ENCODE measurements at regions not wholly inside any gene's neighbourhood (a gene's known extent, or its start where the extent isn't known, plus 50 kb on each side); places are given as distances from the start of the nearest gene placed in this dataset.

DNA sequence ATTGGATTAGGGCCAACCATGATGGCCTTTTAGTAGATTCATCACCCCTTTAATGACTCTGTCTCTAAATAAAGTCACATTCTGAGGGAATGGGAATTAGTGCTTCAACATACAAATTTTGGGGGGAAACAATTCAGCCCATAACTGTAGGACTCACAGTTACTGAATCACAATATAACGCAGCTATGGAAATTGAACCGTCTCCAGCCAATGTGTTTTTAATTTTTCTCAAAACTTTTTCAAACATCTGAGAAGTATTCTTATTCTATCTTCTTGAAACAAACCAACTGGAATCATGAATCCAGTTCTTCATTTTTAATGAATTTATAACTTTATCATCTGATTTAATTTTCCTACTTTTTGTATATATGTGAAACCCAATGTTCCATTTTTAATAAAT lies 373.1 kb upstream of the SYT4 start:
- H3K9me3 ChIP-seq, result no peaks in the 10 kb centered on the region
- no peak for DNase-seq (ENCODE audit: extremely low spot score)
- no peaks in the 10 kb centered on the region for H3K4me1 ChIP-seq
- H3K27ac ChIP-seq (replicated peaks in 1 of 4), result no peak overlapping the region
- H3K4me3 ChIP-seq, result no peak overlapping the region
- H3K27me3 ChIP-seq, result no peaks in the 10 kb centered on the region
- TF ChIP-seq POLR2A (IDR thresholded peaks at IDR 0.05; ENCODE audit: low read depth), result no peak
- no peak for TF ChIP-seq EP300 (IDR thresholded peaks at IDR 0.05)
- TF ChIP-seq, protein P1, sequence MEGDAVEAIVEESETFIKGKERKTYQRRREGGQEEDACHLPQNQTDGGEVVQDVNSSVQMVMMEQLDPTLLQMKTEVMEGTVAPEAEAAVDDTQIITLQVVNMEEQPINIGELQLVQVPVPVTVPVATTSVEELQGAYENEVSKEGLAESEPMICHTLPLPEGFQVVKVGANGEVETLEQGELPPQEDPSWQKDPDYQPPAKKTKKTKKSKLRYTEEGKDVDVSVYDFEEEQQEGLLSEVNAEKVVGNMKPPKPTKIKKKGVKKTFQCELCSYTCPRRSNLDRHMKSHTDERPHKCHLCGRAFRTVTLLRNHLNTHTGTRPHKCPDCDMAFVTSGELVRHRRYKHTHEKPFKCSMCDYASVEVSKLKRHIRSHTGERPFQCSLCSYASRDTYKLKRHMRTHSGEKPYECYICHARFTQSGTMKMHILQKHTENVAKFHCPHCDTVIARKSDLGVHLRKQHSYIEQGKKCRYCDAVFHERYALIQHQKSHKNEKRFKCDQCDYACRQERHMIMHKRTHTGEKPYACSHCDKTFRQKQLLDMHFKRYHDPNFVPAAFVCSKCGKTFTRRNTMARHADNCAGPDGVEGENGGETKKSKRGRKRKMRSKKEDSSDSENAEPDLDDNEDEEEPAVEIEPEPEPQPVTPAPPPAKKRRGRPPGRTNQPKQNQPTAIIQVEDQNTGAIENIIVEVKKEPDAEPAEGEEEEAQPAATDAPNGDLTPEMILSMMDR (IDR thresholded peaks at IDR 0.05), result no peak
- TF ChIP-seq POLR2AphosphoS5 (IDR thresholded peaks at IDR 0.05), result no peak
- WGBS, result 22% methylated on average over 2 of the region's 2 CpGs
- intact Hi-C loops (cut with DNase I), result no loop called here
- H3K36me3 ChIP-seq, result no peaks in the 10 kb centered on the region

DNA sequence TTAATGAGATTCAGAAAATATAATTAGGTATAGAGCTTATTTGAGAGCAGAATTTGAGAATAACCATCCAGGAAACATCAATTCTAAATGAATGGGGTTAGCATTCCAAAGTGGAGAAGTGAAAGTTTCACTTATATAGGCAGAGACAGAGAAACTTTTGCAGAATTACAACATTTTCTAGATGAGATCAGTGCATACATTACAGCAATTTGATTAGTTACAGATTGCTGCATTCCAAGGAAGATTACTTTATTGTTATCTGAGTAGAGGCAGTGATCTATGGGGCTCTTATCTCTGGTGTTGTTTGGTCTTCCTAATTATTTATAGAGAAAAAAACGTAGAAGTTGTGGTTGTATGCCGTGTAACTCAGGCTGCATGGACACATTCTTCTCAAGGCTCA lies 373.8 kb upstream of the SYT4 start:
- WGBS, result 62% methylated on average over 2 of the region's 2 CpGs
- intact Hi-C loops (cut with DNase I), result no loop called here
- Histone ChIP-seq H3K36me3 (no peaks in the 10 kb centered on the region), H3K27ac (replicated peaks in 1 of 4) (no peak overlapping the region), H3K4me1 (no peaks in the 10 kb centered on the region), H3K9me3 (no peaks in the 10 kb centered on the region), H3K4me3 (no peak overlapping the region), H3K27me3 (no peaks in the 10 kb centered on the region)
- no peak for DNase-seq (ENCODE audit: extremely low spot score)
- TF ChIP-seq EP300 (IDR thresholded peaks at IDR 0.05), result no peak

DNA sequence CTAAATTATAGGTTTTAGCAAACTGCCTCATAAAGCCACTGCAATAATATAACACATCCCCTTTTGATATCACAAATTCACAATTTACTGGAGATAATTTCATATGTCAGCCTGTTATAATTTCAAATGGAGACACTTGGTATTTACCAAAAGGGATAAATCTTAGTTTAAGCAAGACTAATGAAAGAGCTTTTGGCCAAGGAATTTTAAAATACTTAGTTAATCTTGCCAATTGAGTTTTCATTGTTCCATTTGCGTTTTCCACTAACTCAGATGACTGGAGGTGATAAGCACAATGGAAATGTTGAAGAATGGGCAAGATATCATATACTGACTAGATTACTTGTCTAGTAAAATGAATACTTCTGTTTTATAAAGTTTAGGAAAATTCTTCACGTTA lies 379.3 kb upstream of the SYT4 start:
- DNase-seq (ENCODE audit: extremely low spot score), result no peak
- no peaks in the 10 kb centered on the region for H3K36me3 ChIP-seq
- H3K4me3 ChIP-seq, result no peak overlapping the region
- 74% methylated on average over 2 of the region's 2 CpGs for WGBS
- H3K4me1 ChIP-seq, result no peaks in the 10 kb centered on the region
- no peak overlapping the region for H3K27ac ChIP-seq (replicated peaks in 1 of 4)
- no peaks in the 10 kb centered on the region for H3K9me3 ChIP-seq
- H3K27me3 ChIP-seq, result no peaks in the 10 kb centered on the region
- intact Hi-C loops (cut with DNase I), result no loop called here
- TF ChIP-seq EP300 (IDR thresholded peaks at IDR 0.05), result no peak
- TF ChIP-seq POLR2A (IDR thresholded peaks at IDR 0.05; ENCODE audit: low read depth), result no peak
- no peak for TF ChIP-seq POLR2AphosphoS5 (IDR thresholded peaks at IDR 0.05)
- TF ChIP-seq, protein P1 (IDR thresholded peaks at IDR 0.05), result no peak

DNA sequence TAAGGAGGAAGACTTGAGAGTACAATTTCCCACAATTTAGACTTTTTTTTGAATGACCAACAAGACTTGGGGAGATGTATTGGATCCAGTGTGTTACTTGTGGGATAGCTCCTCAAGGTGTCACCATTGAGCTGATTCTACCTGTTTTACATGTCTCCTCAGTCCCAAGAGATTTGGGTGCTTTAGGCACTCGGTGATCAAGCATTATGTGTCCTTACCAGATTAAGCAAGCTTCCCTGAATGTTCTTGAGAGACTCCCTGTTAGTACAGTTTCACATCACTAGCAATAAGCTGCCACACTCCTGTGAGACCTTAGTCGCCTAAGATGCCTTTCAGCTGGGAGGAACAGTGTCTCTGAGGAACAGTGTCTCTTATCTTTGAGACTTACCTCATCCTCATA lies 384.3 kb upstream of the SYT4 start:
- DNase-seq (ENCODE audit: extremely low spot score), result no peak
- Histone ChIP-seq H3K27me3 (no peaks in the 10 kb centered on the region), H3K4me3 (no peak overlapping the region), H3K4me1 (peaks cover 0 to 7% (median 0%) of the 10 kb centered on the region in 4 donors), H3K36me3 (no peaks in the 10 kb centered on the region), H3K27ac (replicated peaks in 1 of 4) (no peak overlapping the region), H3K9me3 (no peaks in the 10 kb centered on the region)
- WGBS, result 29% methylated on average over 2 of the region's 2 CpGs
- intact Hi-C loops (cut with DNase I), result no loop called here
- TF ChIP-seq POLR2A (IDR thresholded peaks at IDR 0.05; ENCODE audit: low read depth), result no peak
- TF ChIP-seq, protein P1 (IDR thresholded peaks at IDR 0.05), result peak in 1 of 3 experiments; percentile 2

DNA sequence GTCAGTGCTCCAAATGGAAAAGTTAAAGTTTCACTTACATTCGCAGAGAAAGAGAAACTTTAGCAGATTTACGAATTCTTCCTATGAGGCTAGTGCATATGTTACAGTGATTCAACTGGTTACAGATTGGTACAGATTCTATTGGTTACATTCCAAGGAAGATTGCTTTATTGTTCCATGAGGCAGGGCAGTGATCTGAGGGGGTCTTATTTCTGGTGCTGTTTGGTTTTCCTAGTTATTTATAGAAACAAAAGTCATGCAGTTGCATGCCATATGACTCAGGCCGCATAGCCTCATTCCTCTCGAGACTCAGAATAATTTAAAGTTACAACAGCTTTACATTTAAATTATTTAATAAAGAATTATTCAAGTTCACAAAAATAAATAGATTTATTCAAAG lies 385.4 kb upstream of the SYT4 start:
- no peaks in the 10 kb centered on the region for H3K27me3 ChIP-seq
- H3K27ac ChIP-seq (replicated peaks in 1 of 4), result no peak overlapping the region
- TF ChIP-seq POLR2AphosphoS5 (IDR thresholded peaks at IDR 0.05) (no peak), EP300 (IDR thresholded peaks at IDR 0.05) (no peak)
- TF ChIP-seq, protein P1 (IDR thresholded peaks at IDR 0.05), result no peak
- WGBS, result 67% methylated on average over 4 of the region's 4 CpGs
- intact Hi-C loops (cut with DNase I), result no loop called here
- H3K36me3 ChIP-seq, result no peaks in the 10 kb centered on the region
- peaks cover 0 to 7% (median 0%) of the 10 kb centered on the region in 4 donors for H3K4me1 ChIP-seq
- no peak overlapping the region for H3K4me3 ChIP-seq
- H3K9me3 ChIP-seq, result no peaks in the 10 kb centered on the region
- no peak for DNase-seq (ENCODE audit: extremely low spot score)
